ENCODE measurements at regions not wholly inside any gene's neighbourhood (a gene's known extent, or its start where the extent isn't known, plus 50 kb on each side); places are given as distances from the start of the nearest gene placed in this dataset.

GRCh38 chr2:136210822-136211221, 92.9 kb upstream of the CXCR4 start:
- DNase-seq = no peak

- DNase-seq = no peak
Observed at GRCh38 chr2:136210455-136210805, 92.5 kb upstream of the CXCR4 start.

DNA sequence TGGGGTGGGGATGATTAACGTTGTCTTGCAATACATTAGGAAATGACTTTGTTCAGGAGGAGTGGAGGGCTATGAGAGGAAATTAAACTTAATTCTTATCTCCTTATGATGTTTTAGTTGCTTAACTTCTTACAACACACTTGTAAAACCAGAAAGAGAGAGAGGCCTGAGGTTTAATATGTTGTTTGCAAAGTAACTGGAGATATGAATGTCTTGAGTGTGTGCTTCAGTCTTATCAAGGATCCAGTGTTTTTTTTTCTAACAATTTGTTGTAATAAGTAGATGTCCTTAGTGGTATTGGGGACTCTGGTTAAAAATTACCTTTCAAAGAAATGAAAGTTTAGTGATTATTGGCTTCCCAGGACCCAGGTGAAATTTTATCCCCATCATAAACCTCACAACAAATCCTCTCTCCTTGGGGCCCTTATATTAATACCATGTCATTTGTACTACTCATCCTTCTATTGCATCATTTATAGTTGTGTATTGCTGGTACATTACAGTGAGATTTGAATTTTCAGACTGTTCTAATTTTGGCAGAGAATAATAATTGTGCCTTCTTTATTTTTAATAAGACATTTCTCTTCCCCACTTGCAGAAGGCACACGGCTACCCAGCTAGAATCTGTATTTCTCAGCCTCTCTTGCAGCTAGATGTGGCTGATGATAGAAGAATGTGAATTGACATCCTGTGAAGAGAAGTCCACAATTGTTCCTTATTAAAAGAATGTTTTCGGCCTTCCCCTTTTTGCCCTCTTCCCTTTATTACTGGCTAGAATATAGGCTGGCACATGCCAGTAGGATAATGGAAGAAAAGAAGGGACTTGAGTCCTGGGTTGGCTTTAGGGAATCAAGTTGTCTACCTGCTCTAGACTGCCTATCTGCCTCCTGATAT, 91.9 kb upstream of the CXCR4 start:
- DNase-seq = no peak

- no peak for DNase-seq
Observed at GRCh38 chr2:136208682-136209420, 90.9 kb upstream of the CXCR4 start.

DNA sequence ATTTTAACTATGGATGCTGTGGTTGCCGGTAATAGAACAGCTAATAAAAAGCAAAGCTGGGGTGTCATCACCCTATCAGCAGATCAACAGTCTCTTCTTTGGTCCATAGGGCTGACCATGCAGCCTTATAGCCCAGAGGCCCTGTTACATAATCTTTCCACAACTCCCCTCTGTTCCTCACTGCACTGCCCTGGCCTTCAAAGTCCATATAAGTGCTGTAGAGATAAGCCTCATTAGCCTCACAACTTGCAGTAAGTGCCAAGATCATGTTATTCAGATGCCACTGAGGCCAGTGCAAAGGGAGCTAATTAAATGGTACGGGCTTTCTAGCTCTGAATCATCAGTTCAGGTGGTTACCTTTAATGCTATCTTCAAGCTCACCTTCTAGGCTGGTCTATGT, 89.7 kb upstream of the CXCR4 start:
- no peak for DNase-seq

DNA sequence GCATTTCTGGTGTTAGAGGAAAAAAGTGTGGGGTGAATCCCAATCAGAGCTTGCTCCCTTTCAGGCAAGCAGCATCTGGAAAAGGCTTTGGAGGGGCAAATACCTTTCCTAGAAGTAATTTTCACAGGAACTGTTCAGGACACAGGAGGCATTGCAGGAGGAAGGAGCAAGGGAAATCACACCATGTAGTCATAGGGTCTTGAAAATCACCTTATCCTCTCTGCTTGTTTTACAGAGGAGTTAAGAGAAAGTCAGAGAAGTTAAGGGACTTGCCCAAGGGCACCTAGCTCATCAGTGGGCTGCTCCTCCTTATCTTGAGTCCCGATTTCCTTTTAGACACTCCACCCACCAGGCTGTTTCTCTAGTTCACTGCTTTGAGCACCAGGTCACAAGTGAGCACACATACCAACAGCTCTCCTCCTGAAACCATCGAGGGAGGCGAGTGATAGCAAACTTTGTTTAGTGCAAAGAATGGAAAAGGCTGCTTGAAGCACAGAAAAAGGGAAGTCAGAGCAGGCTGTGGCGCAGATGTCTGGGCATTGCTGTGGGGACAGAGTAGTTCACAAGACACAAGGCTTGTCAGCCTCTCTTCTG, 89.2 kb upstream of the CXCR4 start:
- DNase-seq = no peak

- DNase-seq = peak; percentile 40
Observed at GRCh38 chr2:136206613-136207012, 88.7 kb upstream of the CXCR4 start.

- DNase-seq = no peak
Observed at GRCh38 chr2:136205615-136206014, 87.7 kb upstream of the CXCR4 start.

DNA sequence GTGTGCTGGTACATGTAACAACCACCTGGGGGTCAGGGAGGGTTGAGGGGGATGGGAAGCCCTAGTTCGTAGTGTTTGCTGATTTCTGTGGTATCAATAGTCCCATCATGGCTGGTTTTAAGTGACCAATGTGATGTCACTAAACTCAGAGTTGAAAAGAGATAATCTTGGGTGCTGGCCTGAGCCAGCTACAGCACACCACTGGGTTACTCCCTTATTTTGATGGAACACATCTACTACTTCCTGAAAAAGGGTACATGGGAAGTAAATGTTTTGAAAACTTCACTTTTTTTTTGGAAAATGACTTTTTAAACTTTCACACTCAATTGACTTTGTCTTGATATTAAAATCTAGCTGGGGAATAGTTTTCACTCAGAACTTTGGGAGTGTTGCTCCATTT, 87.0 kb upstream of the CXCR4 start:
- no peak for DNase-seq

DNA sequence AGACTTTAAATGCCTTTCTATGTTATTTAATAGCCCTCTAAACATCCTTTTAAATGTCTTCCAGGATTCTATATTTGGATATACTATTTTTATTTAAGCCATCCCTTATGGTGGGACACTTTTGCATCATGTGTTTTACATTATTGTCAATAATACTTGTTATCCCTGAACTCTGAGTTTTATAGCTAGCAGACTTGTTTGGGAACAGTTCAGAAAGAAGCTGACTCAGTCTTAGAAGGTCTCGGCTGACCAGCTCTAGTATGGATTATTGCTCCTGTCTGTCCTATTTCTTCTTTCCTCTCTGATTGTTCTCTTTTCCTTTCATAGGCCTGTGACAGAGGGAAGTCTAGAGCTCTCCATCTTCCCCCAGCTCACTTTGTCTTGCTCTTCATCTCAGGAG, 77.3 kb upstream of the CXCR4 start:
- DNase-seq = no peak

- no peak for DNase-seq
Observed at GRCh38 chr2:136191041-136191440, 73.1 kb upstream of the CXCR4 start.

- DNase-seq = no peak
Observed at GRCh38 chr2:136189221-136189782, 71.4 kb upstream of the CXCR4 start.

- DNase-seq = no peak
Observed at GRCh38 chr2:136188086-136188485, 70.1 kb upstream of the CXCR4 start.

- DNase-seq = no peak
Observed at GRCh38 chr2:136185981-136186776, 68.2 kb upstream of the CXCR4 start.

GRCh38 chr2:136183097-136183496, 65.1 kb upstream of the CXCR4 start:
- no peak for DNase-seq

DNA sequence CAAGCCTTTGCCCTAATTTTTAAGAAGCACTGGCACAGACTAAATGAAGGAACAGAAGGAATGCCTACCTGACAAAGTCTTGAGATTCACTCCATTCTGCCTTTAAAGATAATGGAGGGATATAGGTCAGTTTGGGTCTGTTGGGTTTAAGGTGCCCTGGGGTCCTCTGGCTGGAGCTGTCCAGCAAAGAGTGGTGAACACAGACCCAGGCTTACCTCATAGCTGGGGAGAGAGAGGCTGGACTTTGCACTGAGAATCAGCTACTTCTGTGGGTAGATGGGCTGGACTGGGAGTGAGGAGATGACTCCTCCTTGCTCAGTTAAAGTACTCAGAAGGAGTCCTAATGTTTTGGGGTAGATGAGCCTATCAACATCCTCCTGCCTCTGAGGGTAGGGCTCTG, 64.4 kb upstream of the CXCR4 start:
- DNase-seq = no peak

- no peak for DNase-seq
Observed at GRCh38 chr2:136179602-136179975, 61.6 kb upstream of the CXCR4 start.

GRCh38 chr2:136178941-136179601, 61.1 kb upstream of the CXCR4 start:
- DNase-seq = no peak

- no peak for DNase-seq
Observed at GRCh38 chr2:136175868-136176267, 57.9 kb upstream of the CXCR4 start.

DNA sequence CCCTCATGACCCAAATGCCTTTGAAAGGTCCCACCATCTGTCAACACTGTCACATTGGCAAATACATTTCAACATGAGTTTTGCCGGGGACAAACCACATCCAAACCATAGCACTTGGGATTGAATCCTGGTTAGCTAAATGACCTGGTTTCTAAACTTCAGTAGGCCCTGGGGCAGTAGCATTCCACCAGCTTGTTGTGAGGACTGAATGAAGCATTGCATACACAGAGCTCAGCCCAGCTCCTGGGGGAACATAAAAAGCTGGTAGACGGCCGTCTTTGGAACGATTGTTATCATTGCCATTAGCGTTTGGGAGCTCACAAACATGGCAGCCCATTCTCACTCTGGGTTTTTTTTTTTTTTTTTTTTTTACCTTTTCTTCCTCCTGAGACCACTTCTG, 57.5 kb upstream of the CXCR4 start:
- DNase-seq = no peak

DNA sequence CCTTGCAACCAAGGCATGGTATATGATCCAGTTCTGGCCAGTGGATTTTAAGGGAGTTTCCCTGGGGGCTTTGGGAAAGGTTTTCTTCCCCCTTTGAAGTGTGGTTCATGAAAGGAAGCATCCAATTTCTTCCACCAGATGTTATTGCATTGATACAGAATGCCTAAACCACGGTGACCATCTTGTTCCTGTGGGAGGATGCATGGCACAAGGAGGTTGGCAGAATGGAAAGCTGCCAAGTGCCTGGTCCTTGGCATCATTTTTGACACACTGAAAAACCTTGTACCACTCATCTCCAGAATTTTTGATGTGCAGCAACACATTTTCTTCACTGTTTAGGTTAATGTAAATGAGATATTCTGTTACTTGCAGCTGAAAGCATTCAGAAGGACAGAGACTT, 55.2 kb upstream of the CXCR4 start:
- DNase-seq = no peak

- no peak for DNase-seq
Observed at GRCh38 chr2:136171223-136171622, 53.3 kb upstream of the CXCR4 start.
